H9 (cell line): ENCODE measurements at regions not wholly inside any gene's neighbourhood (a gene's known extent, or its start where the extent isn't known, plus 50 kb on each side); places are given as distances from the start of the nearest gene placed in this dataset.

Source experiments
- DNase-seq: peaks from one replicate; pipeline ENCODE4 v3.0.0-alpha.2; 2017
- H2AFZ ChIP-seq: one replicate; pipeline ENCODE4 v1.6.1; 2013; ENCODE audit warnings: mild to moderate bottlenecking, low read length, control low read depth, moderate library complexity
- H2AK5ac ChIP-seq: 2 replicates; pipeline ENCODE4 v1.6.1; 2013; ENCODE audit warnings: low read length, control low read depth, mixed read lengths; ENCODE audit not compliant: insufficient read length
- H2BK120ac ChIP-seq: one replicate; pipeline ENCODE4 v1.6.1; 2013; ENCODE audit warnings: low read depth, mild to moderate bottlenecking, low read length, control low read depth, inconsistent platforms; ENCODE audit not compliant: poor library complexity, severe bottlenecking
- H2BK12ac ChIP-seq: 2 replicates; pipeline ENCODE4 v1.6.1; 2013; ENCODE audit warnings: low read length, control low read depth, mixed read lengths, low read depth; ENCODE audit not compliant: insufficient read length
- H2BK15ac ChIP-seq: 2 replicates; pipeline ENCODE4 v1.6.1; 2013; ENCODE audit warnings: low read depth, low read length, control low read depth
- H2BK20ac ChIP-seq: one replicate; pipeline ENCODE4 v1.6.1; 2013; ENCODE audit warnings: low read depth, mild to moderate bottlenecking, low read length, control low read depth, inconsistent platforms; ENCODE audit not compliant: poor library complexity, severe bottlenecking
- H2BK5ac ChIP-seq: 2 replicates; pipeline ENCODE4 v1.6.1; 2013; ENCODE audit warnings: low read length, control low read depth, mixed read lengths; ENCODE audit not compliant: insufficient read length
- H3K14ac ChIP-seq: 2 replicates; pipeline ENCODE4 v1.6.1; 2013; ENCODE audit warnings: low read length, control low read depth; ENCODE audit not compliant: insufficient read depth
- H3K18ac ChIP-seq: 2 replicates; pipeline ENCODE4 v1.6.1; 2013; ENCODE audit warnings: low read depth, mild to moderate bottlenecking, mixed read lengths, low read length, control low read depth; ENCODE audit not compliant: insufficient read length
- H3K23ac ChIP-seq: 2 replicates; pipeline ENCODE4 v1.6.1; 2013; ENCODE audit warnings: low read length, control low read depth, mixed read lengths, low read depth; ENCODE audit not compliant: insufficient read length
- H3K23me2 ChIP-seq: 2 replicates; pipeline ENCODE4 v1.6.1; 2013; ENCODE audit warnings: low read depth, mild to moderate bottlenecking, mixed read lengths, low read length, control low read depth; ENCODE audit not compliant: insufficient read length, poor library complexity, severe bottlenecking
- H3K27ac ChIP-seq: 2 replicates; pipeline ENCODE4 v1.5.1; 2013; ENCODE audit warnings: low read length, control low read depth, mixed read lengths, low read depth; ENCODE audit not compliant: insufficient read length
- H3K27me3 ChIP-seq: 2 replicates; pipeline ENCODE4 v1.6.1; 2013; ENCODE audit warnings: low read length, control low read depth, inconsistent platforms; ENCODE audit not compliant: insufficient read depth
- H3K4ac ChIP-seq: 2 replicates; pipeline ENCODE4 v1.6.1; 2013; ENCODE audit warnings: low read depth, mild to moderate bottlenecking, control low read depth, inconsistent platforms, low read length, moderate library complexity
- H3K4me1 ChIP-seq: 2 replicates; pipeline ENCODE4 v1.6.1; 2013; ENCODE audit warnings: low read length, control low read depth, inconsistent platforms; ENCODE audit not compliant: insufficient read depth
- H3K4me2 ChIP-seq: 2 replicates; pipeline ENCODE4 v1.6.1; 2013; ENCODE audit warnings: low read length, control low read depth, mixed read lengths; ENCODE audit not compliant: insufficient read length, insufficient read depth
- H3K56ac ChIP-seq: 2 replicates; pipeline ENCODE4 v1.6.1; 2013; ENCODE audit warnings: low read depth, mild to moderate bottlenecking, mixed read lengths, low read length, control low read depth; ENCODE audit not compliant: insufficient read length
- H3K79me1 ChIP-seq: 2 replicates; pipeline ENCODE4 v1.6.1; 2013; ENCODE audit warnings: low read depth, mild to moderate bottlenecking, moderate library complexity, low read length, control low read depth, inconsistent platforms; ENCODE audit not compliant: insufficient read depth, poor library complexity, severe bottlenecking
- H3K79me2 ChIP-seq: 2 replicates; pipeline ENCODE4 v1.6.1; 2013; ENCODE audit warnings: low read length, control low read depth, inconsistent platforms; ENCODE audit not compliant: insufficient read depth
- H3K9ac ChIP-seq: 2 replicates; pipeline ENCODE4 v1.6.1; 2013; ENCODE audit warnings: low read length, control low read depth, mixed read lengths; ENCODE audit not compliant: insufficient read length; ENCODE audit errors: extremely low read depth
- H3K9me3 ChIP-seq: one replicate; pipeline ENCODE4 v1.6.1; 2013; ENCODE audit warnings: low read depth, low read length, inconsistent platforms; ENCODE audit not compliant: control insufficient read depth
- H3T11ph ChIP-seq: one replicate; pipeline ENCODE4 v1.6.1; 2013; ENCODE audit warnings: mild to moderate bottlenecking, low read length, control low read depth, inconsistent platforms
- H4K20me1 ChIP-seq: one replicate; pipeline ENCODE4 v1.6.1; 2013; ENCODE audit not compliant: control insufficient read depth, insufficient read length, insufficient read depth
- H4K5ac ChIP-seq: 2 replicates; pipeline ENCODE4 v1.6.1; 2013; ENCODE audit warnings: low read depth, mild to moderate bottlenecking, mixed read lengths, low read length, control low read depth; ENCODE audit not compliant: insufficient read length
- H4K8ac ChIP-seq: replicated peaks from 2 replicates; pipeline ENCODE4 v1.6.1; 2013; ENCODE audit warnings: low read length, control low read depth, mixed read lengths, low read depth; ENCODE audit not compliant: insufficient read length
- H4K91ac ChIP-seq: 2 replicates; pipeline ENCODE4 v1.6.1; 2013; ENCODE audit warnings: low read depth, mild to moderate bottlenecking, moderate library complexity, mixed read lengths, low read length, control low read depth; ENCODE audit not compliant: insufficient read length
- H3K27ac Mint-ChIP-seq, 3 experiments: 2 replicates in 2 of 3; 3 replicates in 1 of 3; pipeline ENCODE4 v1.8.0; 2020 to 2021; ENCODE audit warnings: mixed read lengths in 3 of 3, mild to moderate bottlenecking in 1 of 3, moderate library complexity in 1 of 3
- H3K27me3 Mint-ChIP-seq: 2 replicates; pipeline ENCODE4 v1.8.0; 2021; ENCODE audit warnings: low read depth, mild to moderate bottlenecking, moderate library complexity, mixed read lengths
- H3K36me3 Mint-ChIP-seq, 3 experiments: 2 replicates in 2 of 3; 3 replicates in 1 of 3; pipeline ENCODE4 v1.8.0; 2020 to 2021; ENCODE audit warnings: low read depth in 3 of 3, mixed read lengths in 3 of 3; ENCODE audit not compliant: insufficient read depth in 1 of 3
- H3K4me1 Mint-ChIP-seq, 2 experiments: 2 replicates each; pipeline ENCODE4 v1.8.0; 2020; ENCODE audit warnings: mixed read lengths in 2 of 2
- H3K4me3 Mint-ChIP-seq, 2 experiments: 2 replicates in 1 of 2; 3 replicates in 1 of 2; pipeline ENCODE4 v1.8.0; 2020 to 2021; ENCODE audit warnings: mild to moderate bottlenecking in 2 of 2, mixed read lengths in 2 of 2, moderate library complexity in 1 of 2
- H3K9me3 Mint-ChIP-seq, 2 experiments: 2 replicates in 1 of 2; 3 replicates in 1 of 2; pipeline ENCODE4 v1.8.0; 2020; ENCODE audit warnings: mild to moderate bottlenecking in 2 of 2, mixed read lengths in 2 of 2, moderate library complexity in 1 of 2
- WGBS: extraction: QIAGEN DNeasy Blood & Tissue Kit; methylation state at CpG from one replicate; pipeline ENCODE4 v1.1.7; 2013; ENCODE audit warnings: missing lambda C conversion rate, low lambda C conversion rate, mixed read lengths; ENCODE audit not compliant: insufficient read length; ENCODE audit errors: extremely low coverage; 5-methylcytosine and 5-hydroxymethylcytosine counted together
- TF ChIP-seq, protein P1 (sequence below): fragments of 200-600 bp; sonication (generic); conservative IDR thresholded peaks from 3 replicates; pipeline ENCODE4 v1.8.0; 2021; ENCODE audit warnings: antibody characterized with exemption, mild to moderate bottlenecking

DNA sequence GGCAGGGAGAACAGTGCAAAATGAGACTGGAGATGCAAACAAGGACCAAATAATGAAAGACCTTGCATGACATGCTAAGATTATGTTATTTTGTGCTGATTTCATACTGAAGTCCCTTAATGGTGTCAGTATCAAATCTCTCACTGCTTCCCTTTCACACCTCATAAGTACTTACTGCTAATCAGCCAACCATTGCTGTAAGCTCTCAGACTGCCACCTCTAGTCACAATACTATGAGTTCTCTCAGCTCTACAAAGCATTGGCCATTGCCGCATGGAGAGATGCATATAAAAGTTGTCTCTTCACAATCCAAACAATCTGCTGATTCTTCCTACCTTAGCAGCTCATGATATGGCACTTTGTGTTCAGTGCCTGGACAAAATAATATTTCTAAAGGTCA is 375.4 kb downstream of the LTN1 start:
- Histone ChIP-seq H3K56ac (no peak overlapping the region), H4K20me1 (no peaks in the 10 kb centered on the region), H4K8ac (no peak overlapping the region), H3K4me2 (no peak overlapping the region), H2BK120ac (no peak overlapping the region), H2AFZ (no peak overlapping the region), H2BK20ac (no peak overlapping the region), H3K14ac (no peak overlapping the region), H2BK5ac (no peak overlapping the region), H3K4me1 (no peaks in the 10 kb centered on the region), H3K79me2 (no peaks in the 10 kb centered on the region), H3T11ph (no peak overlapping the region), H2AK5ac (no peak overlapping the region), H3K18ac (no peak overlapping the region), H3K79me1 (no peaks in the 10 kb centered on the region), H3K27me3 (no peaks in the 10 kb centered on the region), H4K91ac (no peak overlapping the region), H3K23me2 (no peaks in the 10 kb centered on the region), H4K5ac (no peak overlapping the region), H3K23ac (no peak overlapping the region), H3K9me3 (no peaks in the 10 kb centered on the region), H3K9ac (no peak overlapping the region), H2BK15ac (no peak overlapping the region), H3K27ac (no peak overlapping the region), H3K4ac (no peak overlapping the region), H2BK12ac (no peak overlapping the region)
- DNase-seq: no peak
- H3K27ac Mint-ChIP-seq: no peak overlapping the region
- no peak overlapping the region for H3K4me3 Mint-ChIP-seq
- no peaks in the 10 kb centered on the region for H3K27me3 Mint-ChIP-seq
- WGBS: no CpG with 5 or more reads among the region's 1 CpG
- H3K9me3 Mint-ChIP-seq: peaks cover 5% of the 10 kb centered on the region in 2 experiments; a peak in 4 of 5 replicates
- TF ChIP-seq, protein P1, sequence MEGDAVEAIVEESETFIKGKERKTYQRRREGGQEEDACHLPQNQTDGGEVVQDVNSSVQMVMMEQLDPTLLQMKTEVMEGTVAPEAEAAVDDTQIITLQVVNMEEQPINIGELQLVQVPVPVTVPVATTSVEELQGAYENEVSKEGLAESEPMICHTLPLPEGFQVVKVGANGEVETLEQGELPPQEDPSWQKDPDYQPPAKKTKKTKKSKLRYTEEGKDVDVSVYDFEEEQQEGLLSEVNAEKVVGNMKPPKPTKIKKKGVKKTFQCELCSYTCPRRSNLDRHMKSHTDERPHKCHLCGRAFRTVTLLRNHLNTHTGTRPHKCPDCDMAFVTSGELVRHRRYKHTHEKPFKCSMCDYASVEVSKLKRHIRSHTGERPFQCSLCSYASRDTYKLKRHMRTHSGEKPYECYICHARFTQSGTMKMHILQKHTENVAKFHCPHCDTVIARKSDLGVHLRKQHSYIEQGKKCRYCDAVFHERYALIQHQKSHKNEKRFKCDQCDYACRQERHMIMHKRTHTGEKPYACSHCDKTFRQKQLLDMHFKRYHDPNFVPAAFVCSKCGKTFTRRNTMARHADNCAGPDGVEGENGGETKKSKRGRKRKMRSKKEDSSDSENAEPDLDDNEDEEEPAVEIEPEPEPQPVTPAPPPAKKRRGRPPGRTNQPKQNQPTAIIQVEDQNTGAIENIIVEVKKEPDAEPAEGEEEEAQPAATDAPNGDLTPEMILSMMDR: no peak
- H3K4me1 Mint-ChIP-seq: peaks cover 5% of the 10 kb centered on the region in 2 experiments; a peak in 3 of 4 replicates
- peaks cover 0 to 5% (median 3%) of the 10 kb centered on the region in 3 experiments; a peak in 2 of 7 replicates for H3K36me3 Mint-ChIP-seq
